Smooth muscle cell (in vitro differentiated cells): ENCODE measurements at regions not wholly inside any gene's neighbourhood (a gene's known extent, or its start where the extent isn't known, plus 50 kb on each side); places are given as distances from the start of the nearest gene placed in this dataset.

Experiments
- DNase-seq: peaks from one replicate; lab custom pipeline; 2025; ENCODE audit not compliant: unreplicated experiment; lab: John Stamatoyannopoulos, UW
- H2AFZ ChIP-seq: fragments of 200-600 bp; sonication (generic); 2 replicates; pipeline ENCODE4 v1.6.0; 2016; ENCODE audit warnings: antibody characterized with exemption, low read depth, mild to moderate bottlenecking
- H3F3A ChIP-seq: fragments of 200-600 bp; sonication (generic); 2 replicates; pipeline ENCODE4 v1.6.0; 2017; ENCODE audit warnings: antibody characterized with exemption, low read depth
- H3K27ac ChIP-seq: fragments of 200-600 bp; sonication (generic); 2 replicates; pipeline ENCODE4 v1.5.1; 2016; ENCODE audit warnings: low read depth, mild to moderate bottlenecking
- H3K27me3 ChIP-seq: fragments of 200-600 bp; sonication (generic); 2 replicates; pipeline ENCODE4 v1.6.1; 2016; ENCODE audit warnings: low read depth, mild to moderate bottlenecking
- H3K36me3 ChIP-seq: fragments of 200-600 bp; sonication (generic); 2 replicates; pipeline ENCODE4 v1.5.1; 2016; ENCODE audit warnings: low read depth
- H3K4me1 ChIP-seq: fragments of 200-600 bp; sonication (generic); 2 replicates; pipeline ENCODE4 v1.5.1; 2016; ENCODE audit warnings: low read depth
- H3K4me2 ChIP-seq: fragments of 200-600 bp; sonication (generic); 2 replicates; pipeline ENCODE4 v1.6.0; 2016; ENCODE audit warnings: mild to moderate bottlenecking
- H3K4me3 ChIP-seq: fragments of 200-600 bp; sonication (generic); 2 replicates; pipeline ENCODE4 v1.5.1; 2016; ENCODE audit warnings: mild to moderate bottlenecking
- H3K79me2 ChIP-seq: fragments of 200-600 bp; sonication (generic); 2 replicates; pipeline ENCODE4 v1.6.0; 2016; ENCODE audit warnings: low read depth, mild to moderate bottlenecking
- H3K9ac ChIP-seq: fragments of 200-600 bp; sonication (generic); 2 replicates; pipeline ENCODE4 v1.6.0; 2016; ENCODE audit warnings: low read depth
- H3K9me3 ChIP-seq: fragments of 200-600 bp; sonication (generic); replicated peaks from 2 replicates; pipeline ENCODE4 v1.5.1; 2016; ENCODE audit warnings: low read depth
- H4K20me1 ChIP-seq: fragments of 200-600 bp; sonication (generic); 2 replicates; pipeline ENCODE4 v1.6.0; 2016; ENCODE audit warnings: low read depth
- CTCF ChIP-seq: fragments of 200-600 bp; sonication (generic); IDR thresholded peaks from 2 replicates; pipeline ENCODE4 v1.5.1; 2017; ENCODE audit warnings: borderline replicate concordance, mild to moderate bottlenecking, antibody characterized with exemption; ENCODE audit not compliant: insufficient read depth, poor library complexity, severe bottlenecking
- WGBS: methylation state at CpG from one replicate; pipeline ENCODE4 v1.1.7; 2016; ENCODE audit warnings: low lambda C conversion rate; 5-methylcytosine and 5-hydroxymethylcytosine counted together

GRCh38 chr2:201977651-201978050, 56.0 kb upstream of the FZD7 start:
- Histone ChIP-seq H3K36me3 (no peaks in the 10 kb centered on the region), H3K4me2 (no peak overlapping the region), H3F3A (peaks cover 3% of the 10 kb centered on the region), H3K79me2 (no peaks in the 10 kb centered on the region), H4K20me1 (no peaks in the 10 kb centered on the region), H3K4me3 (no peak overlapping the region), H2AFZ (no peak overlapping the region), H3K9me3 (no peaks in the 10 kb centered on the region), H3K4me1 (peaks cover 29% of the 10 kb centered on the region), H3K27me3 (no peaks in the 10 kb centered on the region), H3K27ac (no peak overlapping the region), H3K9ac (no peak overlapping the region)
- TF ChIP-seq CTCF: no peak
- 63% methylated on average over 2 of the region's 2 CpGs for WGBS
- DNase-seq: no peak

DNA sequence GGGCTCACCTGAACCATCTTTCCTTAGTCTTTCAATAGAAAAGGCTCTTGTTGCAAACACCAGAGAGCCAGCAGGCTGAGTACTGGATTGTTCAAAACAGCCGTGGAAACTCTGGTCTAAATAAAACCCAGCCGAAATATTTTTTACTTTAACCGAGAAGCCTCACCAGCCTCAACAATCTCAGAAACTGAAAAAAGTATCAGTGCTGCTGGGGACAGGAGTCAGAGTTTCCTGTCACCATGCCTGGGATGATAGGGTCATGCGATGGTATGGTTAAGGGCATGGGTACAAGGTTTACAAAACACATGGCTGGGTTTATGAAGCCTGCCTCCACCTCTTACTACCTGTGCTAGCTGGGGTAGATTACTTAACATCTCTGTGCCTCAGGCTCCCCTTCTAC, 55.3 kb upstream of the FZD7 start:
- Histone ChIP-seq H3K4me2 (no peak overlapping the region), H3K27ac (no peak overlapping the region), H3K36me3 (no peaks in the 10 kb centered on the region), H3K9me3 (no peaks in the 10 kb centered on the region), H4K20me1 (no peaks in the 10 kb centered on the region), H2AFZ (no peak overlapping the region), H3F3A (peaks cover 3% of the 10 kb centered on the region), H3K9ac (no peak overlapping the region), H3K4me3 (no peak overlapping the region), H3K27me3 (no peaks in the 10 kb centered on the region), H3K79me2 (no peaks in the 10 kb centered on the region), H3K4me1 (peaks cover 26% of the 10 kb centered on the region)
- no peak for TF ChIP-seq CTCF
- DNase-seq: no peak
- WGBS: 88% methylated on average over 4 of the region's 4 CpGs

GRCh38 chr2:201978986-201979385, 54.7 kb upstream of the FZD7 start:
- Histone ChIP-seq H3K79me2 (no peaks in the 10 kb centered on the region), H3K9ac (no peak overlapping the region), H4K20me1 (no peaks in the 10 kb centered on the region), H3K4me1 (peaks cover 27% of the 10 kb centered on the region), H3K27ac (no peak overlapping the region), H2AFZ (no peak overlapping the region), H3K4me2 (no peak overlapping the region), H3K9me3 (no peaks in the 10 kb centered on the region), H3K4me3 (no peak overlapping the region), H3F3A (peaks cover 3% of the 10 kb centered on the region), H3K27me3 (no peaks in the 10 kb centered on the region), H3K36me3 (no peaks in the 10 kb centered on the region)
- 88% methylated on average over 4 of the region's 4 CpGs for WGBS
- no peak for TF ChIP-seq CTCF
- no peak for DNase-seq

- Histone ChIP-seq H4K20me1 (no peaks in the 10 kb centered on the region), H3K4me1 (peaks cover 25% of the 10 kb centered on the region), H3K36me3 (no peaks in the 10 kb centered on the region), H3K4me3 (no peak overlapping the region), H3K27me3 (no peaks in the 10 kb centered on the region), H2AFZ (no peak overlapping the region), H3K27ac (no peak overlapping the region), H3K9ac (no peak overlapping the region), H3K9me3 (no peaks in the 10 kb centered on the region), H3K4me2 (no peak overlapping the region), H3K79me2 (no peaks in the 10 kb centered on the region), H3F3A (no peaks in the 10 kb centered on the region)
- DNase-seq: no peak
- TF ChIP-seq CTCF: no peak
- WGBS: 89% methylated on average over 8 of the region's 8 CpGs
Observed at GRCh38 chr2:201980389-201980821, 53.2 kb upstream of the FZD7 start.
